ENCODE measurements at regions not wholly inside any gene's neighbourhood (a gene's known extent, or its start where the extent isn't known, plus 50 kb on each side); places are given as distances from the start of the nearest gene placed in this dataset.

DNA sequence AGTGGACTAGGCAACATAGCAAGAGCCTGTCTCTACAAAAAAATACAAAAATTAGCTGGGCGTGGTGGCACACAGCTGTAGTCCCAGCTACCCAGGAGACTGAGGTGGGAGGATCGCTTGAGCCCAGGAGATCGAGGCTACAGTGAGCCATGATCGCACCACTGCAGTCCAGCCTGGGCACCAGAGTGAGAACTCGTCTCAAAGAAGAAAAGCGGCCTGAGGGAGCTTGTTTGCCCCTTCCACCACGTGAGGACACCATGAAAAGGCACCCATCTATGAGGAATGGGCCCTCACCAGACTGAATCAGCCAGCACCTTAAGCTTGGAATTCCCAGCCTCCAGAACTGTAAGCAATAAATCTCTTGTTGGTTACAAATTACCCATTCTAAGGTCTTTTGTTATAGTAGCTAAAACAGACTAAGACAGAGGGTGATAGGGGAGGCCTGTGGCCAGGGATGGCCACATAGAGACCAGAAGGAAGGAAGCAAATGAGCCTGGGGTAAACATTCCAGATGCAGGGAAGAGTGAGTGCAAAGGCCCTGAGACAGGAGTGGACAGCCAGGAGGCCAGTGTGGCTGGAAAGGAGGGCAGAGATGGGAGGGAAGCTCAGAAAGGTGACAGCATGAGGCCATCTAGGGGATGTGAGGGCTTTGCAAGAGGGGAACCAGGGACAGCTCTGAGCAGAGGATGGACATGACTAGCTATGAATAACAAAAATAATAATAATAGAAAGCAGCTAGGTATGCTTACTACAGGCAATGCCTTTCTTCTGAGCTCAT lies 120.1 kb downstream of the MATN1 start:
- TF ChIP-seq POLR2A (IDR thresholded peaks at IDR 0.05) (no peak), CTCF (IDR thresholded peaks at IDR 0.05) (no peak)

Data from upper lobe of left lung (tissue), 4 donors.